ENCODE measurements at regions not wholly inside any gene's neighbourhood (a gene's known extent, or its start where the extent isn't known, plus 50 kb on each side); places are given as distances from the start of the nearest gene placed in this dataset.

DNA sequence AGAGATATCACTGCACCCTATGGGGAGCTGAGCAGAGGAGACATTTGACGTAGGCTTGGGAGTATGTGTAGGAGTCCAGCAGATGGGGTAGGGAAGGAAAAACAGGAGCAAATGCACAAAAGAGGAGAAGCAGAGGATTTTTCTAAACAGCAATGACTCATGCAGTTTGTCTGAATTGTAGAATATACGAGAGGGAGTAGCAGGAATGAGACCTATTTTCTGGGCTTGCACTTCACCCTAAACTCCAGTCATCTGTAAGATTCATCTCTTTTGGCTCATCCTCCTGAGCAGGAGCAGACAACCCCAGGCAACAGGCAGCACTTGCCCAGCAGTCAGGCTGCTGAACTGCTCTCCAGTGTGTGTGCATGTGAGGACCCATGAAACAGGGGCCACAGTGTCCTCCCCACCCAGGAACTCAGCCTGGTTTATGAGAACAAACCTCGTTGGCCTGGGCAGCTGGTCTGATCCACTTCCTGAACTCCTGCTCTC lies 100.2 kb upstream of the CDC42EP3 start:
- TF ChIP-seq POLR2A (IDR thresholded peaks at IDR 0.05; ENCODE audit: low read depth, low read length) (no peak), TAF1 (IDR thresholded peaks at IDR 0.05; ENCODE audit: borderline replicate concordance, low read depth, low read length) (no peak), POLR2AphosphoS5 (IDR thresholded peaks at IDR 0.05; ENCODE audit: low read depth, low read length) (no peak)

Data from GM12892 (cell line).